ENCODE measurements at regions not wholly inside any gene's neighbourhood (a gene's known extent, or its start where the extent isn't known, plus 50 kb on each side); places are given as distances from the start of the nearest gene placed in this dataset.
A peak's percentile ranks its signal among the peaks of the same experiment; 100 is the strongest.

DNA sequence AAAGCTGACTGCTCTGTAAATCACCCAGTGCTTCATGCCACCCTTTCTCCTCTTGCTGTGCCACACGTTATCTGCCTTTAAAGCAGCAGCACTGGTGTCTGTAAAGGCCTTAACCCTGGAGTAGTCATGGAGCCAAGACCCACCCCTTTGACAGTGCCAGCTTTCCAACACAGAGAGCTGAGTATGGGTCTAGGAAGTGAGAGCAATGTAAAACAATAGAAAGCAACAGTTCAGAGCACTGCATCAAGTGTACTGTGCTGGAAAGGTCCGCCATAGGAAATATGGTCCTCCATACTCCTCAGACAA is 139.5 kb downstream of the DAD1 start:
- DNase-seq, result no peak

DNA sequence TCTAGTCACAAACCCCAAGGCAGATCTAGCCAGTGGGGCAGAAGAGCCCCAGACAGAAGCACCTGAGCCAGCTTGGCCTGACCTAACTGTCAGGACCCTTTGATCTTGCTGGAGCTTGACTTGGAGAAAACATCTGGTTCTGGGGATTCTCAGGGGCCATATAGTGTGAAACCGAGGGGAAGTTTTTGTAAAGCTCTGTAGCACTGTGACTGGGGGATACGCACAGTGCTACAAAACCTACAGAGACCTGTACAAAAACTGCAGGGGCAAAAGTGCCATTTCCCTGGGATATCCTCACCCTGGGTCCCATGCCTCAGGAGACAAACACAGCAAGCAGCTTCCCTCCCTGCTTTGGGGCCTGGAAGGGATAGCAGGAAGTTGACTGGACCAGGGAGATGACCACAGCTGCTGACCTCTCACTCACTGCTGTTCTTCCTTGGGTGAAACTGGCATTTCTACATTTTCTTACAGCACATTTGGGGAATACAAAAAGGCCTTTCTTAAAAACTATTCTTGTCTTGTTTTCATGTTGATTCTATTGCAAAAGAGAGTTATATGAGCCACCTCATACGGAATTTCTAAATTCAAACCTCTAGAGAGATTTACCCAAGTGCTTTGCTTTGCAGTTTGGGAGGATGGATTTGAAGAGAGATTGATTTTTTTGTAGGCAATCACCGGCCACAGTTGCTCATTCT is 140.0 kb downstream of the DAD1 start:
- no peak for DNase-seq

DNA sequence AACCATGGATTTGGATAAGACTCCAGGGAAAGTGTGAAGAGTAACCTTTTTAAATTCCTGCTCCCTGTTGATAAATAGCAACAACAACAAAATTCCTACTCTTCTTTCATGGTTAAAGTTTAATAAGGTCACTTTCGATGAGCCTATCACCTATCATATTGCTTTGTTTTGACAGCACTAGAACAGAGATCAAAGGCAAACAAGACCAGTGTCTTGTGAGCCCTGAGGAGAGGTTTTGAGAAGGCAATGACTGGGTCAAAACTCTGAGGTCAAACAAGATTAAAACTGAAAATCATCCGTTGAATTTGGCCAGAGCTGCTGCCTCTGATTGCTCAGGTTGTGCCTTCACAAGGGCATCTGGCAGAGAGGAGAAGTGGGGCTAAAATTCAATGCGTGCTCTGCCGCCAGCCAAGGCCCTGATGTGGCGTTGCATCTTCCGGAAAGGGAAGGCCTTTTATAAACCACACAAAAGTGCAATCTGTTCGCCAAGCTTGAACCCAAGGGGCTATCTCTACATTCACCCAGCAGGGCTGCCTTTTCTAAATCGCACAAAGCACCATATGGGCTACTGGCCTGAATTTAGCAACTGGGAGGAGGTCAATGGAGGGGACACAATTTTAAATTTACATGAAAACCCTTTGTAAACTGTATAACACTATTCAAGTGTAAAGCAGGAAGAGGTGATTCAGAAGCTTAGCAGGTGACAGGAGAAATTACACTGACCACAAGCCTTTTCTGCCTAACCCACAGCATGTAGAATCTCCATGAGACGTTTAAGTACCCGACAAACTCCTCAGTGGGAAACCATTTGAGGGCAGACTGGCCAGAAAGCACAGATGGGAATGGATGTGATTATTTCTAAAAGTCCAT is 140.8 kb downstream of the DAD1 start:
- no peak for DNase-seq

DNA sequence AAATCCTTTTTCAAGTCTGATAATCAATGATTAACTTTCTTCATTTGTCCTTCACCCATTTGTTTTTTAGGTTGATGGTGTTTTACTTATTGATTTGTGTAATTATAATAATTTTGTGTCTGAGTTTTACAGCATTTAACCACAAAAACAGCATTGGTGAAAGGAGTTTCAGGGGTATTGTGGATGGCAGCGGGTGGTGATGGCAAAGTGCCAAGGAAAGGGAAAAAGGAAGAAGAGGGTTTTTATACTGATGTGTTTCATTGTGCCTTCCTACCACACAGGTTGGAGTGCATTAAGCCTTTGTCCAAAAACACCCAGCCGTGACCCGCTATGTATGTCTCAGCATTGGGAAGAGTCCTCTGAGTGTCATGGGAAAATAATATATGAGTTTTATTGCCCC is 150.3 kb downstream of the DAD1 start:
- no peak for DNase-seq

DNA sequence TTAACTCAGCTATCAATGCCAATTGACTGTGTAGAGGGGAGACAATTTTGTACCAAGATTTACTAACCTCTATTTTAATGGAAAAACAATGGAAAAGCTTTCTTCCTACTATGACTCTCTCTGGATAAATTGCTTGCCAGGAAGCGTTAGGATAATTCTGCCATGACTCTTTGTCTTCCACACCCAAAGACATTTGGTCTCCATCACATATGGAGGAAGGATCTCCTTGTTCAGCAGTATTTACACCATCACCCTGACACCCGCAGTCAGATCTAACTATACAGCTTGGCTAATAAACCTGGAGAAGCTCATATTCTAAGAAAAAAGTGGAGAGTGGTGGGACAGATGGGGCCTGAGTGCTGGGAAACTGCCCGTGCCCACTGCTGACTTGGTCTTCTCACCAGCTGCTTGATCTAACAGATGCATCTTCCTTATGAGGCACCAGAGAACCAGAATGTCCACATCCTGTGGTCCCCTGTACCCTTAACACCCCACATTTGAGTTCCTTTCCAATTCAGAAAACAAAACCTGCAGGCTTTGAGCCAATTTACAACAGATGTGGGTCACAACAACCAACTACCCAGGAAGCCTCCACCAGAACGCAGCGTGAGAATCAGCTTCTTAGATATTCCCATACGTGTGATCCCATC is 154.0 kb downstream of the DAD1 start:
- DNase-seq, result no peak

DNA sequence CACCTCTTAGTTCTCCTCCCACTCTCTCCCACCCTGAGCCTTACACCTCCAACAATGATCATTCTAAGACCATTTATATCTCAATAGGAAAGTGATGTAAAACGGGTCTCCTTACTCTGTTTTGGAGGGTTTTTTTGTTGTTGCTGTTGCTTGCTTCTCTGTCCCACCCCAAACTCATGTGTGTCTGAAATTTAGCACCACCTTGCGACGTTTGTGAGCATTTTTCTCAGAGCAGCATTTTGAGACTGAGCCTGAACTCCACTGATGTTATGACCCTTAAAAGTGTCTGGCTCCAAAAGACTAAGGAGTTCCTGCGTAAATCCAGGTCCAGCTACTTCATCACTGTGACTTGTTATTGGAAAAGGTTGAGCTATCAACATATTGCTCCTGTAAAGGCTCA is 155.0 kb downstream of the DAD1 start:
- no peak for DNase-seq

DNA sequence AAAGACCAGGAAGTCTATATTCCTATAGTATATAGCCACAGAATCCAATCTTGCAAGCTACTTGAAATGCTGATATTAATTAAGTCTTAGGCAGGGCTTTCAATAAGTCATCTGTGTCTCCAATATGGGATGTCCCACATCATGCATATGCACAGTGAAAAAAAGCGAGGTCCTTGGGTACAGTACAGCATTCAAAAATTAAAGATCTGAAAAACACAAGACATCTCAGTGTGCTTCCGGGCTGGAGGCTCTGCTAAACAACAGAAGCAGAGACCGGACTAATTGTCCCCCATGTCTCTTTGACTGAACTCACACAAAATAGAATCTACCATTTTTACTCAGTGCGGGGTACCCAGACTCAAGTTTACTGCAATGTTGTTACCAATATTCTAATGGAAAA is 156.0 kb downstream of the DAD1 start:
- DNase-seq, result no peak

DNA sequence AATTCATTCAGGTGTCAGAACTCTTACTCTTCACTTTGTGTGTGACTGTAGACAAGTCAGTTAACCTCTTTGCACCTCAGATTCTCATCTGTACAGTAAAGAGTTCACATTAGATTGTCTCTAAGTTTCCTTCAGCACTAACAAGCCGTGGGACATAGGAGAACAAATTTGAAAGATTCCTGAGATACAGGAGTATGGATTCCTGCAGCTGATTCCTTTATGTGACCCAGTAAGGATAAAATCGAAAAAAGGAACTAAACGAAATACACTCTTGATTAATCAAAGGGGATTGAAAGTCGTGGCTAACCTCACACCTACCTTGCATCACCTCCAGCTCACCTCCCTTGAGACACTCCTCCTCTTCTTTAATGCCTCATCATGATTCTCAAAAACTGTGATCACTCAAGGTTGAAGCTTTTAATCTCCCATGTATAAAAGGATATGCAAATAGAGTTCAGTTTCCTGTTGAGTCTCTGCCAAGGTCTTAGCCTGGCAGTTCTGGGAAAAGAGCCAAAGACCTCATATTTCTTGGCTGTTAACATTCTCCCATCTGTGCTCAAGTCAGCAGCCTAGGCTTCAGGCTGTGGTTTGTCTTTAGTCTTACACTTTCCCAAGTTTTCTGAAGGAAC is 156.6 kb downstream of the DAD1 start:
- peak; percentile 68 for DNase-seq

DNA sequence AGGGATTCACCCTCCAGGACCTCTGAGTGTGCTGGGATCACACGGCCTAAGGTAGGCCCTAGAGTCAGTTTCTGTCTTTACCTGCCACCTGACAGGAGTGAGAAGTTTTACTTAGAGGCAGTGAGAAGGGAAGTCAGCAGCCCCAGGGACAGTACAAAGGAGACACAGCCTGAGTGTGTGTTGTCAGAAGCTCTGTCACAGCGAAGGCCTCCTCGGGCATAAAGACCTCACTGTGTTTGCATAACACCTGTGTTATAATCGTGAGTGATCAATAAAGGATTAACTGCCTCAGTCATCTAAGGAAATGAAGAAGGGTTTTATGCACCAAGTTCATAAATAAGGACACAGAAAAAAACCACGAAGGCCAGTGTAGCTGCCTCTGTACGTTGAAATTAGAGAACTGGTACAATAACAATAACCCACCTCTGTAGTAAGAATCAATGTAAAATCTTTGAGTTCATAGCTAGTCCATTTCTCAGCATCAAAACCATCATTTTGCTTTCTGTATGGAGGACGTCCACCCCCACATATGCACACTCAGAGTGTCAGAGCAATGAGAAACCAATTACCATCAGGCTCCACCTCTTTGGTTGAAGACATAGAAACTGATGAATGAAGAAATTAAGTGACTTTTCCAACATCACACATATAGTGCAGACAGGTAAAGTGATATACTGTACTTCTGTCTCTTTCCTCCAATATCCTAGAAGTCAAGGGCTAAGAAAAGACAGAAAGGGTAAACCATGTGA is 159.3 kb downstream of the DAD1 start:
- DNase-seq, result no peak

DNA sequence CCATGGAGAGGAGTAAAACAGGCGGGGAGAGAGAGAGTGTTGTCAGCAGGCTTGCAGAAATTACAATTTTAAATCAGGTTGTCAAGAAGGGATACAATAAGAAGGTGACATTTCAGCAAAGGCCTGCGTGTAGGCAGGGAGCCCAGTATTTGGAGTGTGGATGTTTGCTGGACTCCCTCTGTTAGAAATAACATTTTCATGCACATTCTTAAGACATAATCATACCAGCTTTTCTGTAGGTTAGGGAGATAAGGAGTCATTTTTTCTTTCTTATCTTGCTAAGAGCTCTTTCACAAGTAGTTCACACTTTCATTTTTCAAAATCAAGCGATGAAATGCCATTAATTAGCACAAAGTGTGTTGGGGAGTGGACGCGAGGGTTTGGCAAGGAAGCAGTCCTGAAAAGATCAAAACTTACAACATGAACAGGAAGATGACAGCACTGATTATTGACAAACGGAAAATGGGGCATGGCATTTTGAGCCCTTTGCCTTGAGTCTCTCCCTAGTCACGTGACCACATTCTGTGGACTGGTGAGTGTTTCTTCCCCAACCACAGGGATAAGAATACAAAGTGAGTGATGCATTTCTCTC is 160.2 kb downstream of the DAD1 start:
- no peak for DNase-seq

DNA sequence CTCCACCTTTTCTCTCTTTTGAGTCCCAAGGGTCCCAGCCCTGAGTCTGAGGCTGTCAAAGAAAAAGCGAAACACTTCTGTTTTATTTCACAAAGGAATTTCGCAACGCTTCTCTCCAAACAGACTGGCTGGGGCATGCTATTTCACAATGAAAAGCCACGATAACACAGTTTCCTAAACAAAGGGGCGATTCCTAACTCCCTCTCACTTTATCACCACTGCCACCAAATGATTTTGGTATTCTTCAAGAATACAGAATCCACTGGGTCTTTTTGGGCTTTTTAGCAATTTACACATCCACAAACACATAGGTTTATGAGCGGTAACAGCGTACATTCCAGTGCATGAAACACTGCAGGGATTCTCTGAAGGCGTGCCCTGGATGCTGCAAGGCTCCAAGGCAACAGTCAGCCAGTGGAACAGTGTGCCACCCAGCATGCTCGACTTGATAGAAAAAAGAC is 161.2 kb downstream of the DAD1 start:
- no peak for DNase-seq

DNA sequence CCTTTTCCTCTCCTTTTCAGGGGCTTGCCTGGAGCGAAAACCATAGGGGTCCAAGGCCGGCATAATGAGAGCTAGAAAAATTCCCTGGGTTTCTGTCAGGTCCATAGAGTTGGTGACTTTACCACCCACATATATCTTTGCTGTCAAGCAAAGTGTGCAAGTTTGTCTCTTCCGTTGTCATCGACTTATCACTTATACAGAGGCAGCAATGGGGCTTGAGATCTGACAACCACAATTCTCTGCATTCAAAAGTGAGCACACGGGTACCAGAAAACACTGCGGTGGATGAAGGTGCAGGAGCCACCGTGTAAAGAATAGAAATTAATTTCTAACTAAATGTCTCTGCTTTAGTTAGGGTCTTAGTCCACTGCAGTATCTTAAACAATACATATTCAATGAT is 162.3 kb downstream of the DAD1 start:
- no peak for DNase-seq

DNA sequence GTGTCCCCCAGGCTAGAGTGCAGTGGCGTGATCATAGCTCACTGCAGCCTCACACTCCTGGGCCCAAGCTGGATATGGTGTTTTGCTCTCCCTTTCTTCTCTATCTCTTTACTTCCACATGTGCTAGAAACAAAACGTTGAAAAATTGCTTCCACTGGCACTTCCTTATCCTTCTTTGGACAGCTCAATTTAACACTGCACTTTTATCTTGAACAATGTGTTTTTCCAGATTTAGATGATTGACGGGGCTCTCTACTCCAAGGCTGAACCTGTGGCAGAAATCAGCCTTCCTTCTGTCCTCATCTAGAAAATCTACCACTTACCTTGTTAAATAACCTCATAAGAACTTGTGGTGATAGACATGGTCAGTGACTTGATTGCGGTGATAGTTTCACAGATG is 165.1 kb downstream of the DAD1 start:
- no peak for DNase-seq

DNA sequence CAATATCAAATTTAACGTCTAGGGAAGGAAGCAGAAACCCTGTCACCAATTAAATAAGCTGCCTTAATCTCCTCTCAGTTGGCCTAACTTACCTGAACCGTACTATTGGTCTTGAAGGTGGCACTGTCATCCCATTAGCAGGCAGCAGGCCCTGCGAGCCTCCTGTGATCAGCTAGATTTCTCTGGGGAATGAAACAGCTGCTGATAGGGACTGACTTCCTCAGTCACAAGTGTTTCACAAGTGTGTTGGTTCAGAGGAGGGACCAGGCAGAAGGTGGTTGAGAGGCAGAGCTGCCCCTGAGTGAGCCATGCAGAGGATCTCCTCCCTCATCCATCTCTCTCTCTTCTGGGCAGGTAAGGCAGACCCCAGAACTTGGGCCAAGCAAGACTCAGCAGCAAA is 166.8 kb downstream of the DAD1 start:
- no peak for DNase-seq

DNA sequence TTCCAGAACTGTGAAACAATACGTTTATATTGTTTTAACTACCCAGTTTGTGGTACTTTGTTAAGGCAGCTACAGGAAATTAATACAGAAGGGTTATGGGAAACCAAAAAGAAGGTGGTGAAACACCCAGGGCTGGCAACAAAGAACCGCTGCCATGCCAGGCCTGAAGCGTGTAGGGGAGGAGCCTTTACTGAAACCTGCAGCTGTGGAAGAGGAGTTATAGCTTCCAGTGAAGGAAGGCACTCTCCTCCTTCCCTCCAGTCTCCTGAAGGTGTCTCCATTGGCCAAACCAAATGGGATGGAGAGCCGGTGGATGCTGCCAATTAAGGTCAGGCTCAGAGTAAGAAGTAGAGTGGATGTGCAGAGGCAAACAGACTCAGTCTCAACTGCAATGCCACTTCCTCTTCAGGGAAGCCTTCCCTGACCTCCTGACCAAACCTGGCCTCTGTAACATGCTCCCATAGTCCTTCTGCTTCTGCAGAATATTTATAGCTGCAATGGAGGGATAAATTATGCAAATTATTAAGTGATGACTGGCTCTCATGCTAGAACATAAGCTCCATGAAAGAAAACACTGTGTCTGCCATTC is 168.3 kb downstream of the DAD1 start:
- DNase-seq, result no peak

DNA sequence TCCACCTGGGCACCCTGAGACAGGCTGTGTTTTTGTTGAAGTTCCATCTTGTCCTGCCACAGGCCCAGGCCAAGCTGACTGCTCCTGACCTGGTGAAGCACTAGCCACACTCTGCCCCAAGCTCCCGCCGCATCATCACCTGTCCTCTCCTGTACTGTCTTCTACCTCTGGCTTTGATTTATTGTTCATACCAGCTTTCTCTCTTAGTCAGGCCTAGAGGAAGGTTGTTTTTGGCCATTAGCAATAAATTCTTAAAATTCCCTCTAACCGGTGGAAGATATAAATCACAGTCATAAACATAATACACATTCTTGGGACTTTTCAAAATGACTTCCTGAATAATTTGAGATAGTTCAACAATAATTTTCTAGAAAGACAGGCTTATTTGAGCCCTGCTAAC is 169.4 kb downstream of the DAD1 start:
- DNase-seq, result no peak

DNA sequence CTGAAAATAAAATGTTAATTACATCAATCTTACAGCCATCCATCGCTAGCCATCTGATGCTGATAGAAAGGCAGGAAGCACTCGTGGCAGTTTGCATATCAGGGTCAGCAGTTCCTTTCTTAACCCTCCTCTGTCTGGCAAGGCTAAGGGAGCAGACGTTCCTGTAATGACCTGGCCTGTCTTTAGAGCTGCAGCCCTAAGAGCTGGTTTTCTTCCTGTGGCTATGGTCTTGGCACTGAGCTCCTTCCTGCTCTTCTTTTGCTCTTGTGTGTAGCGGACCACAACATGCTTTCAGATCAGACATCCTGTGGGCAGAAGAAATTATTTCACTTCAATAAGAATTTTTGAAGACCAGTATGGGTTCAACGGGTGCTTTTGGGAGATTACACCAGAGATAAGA is 170.4 kb downstream of the DAD1 start:
- no peak for DNase-seq

DNA sequence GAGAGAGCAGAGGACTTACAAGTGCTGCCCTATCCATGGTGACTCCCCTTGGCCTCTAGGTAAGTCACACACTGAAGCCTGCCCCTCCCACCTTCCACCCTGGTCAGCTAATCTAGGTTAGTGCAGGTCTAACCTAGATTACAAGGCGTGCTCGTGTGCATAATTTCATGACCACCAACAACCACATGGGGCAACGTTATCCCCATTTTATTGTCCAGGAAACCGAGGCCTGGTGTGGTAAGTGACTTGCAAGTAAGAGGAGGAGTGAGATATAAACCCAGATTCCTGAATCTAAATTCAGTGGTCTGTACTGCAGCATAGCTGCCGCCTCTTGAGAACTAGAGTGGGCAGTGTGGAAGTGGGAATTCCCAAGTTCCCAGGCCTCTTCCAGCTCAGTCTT is 171.1 kb downstream of the DAD1 start:
- DNase-seq, result no peak

DNA sequence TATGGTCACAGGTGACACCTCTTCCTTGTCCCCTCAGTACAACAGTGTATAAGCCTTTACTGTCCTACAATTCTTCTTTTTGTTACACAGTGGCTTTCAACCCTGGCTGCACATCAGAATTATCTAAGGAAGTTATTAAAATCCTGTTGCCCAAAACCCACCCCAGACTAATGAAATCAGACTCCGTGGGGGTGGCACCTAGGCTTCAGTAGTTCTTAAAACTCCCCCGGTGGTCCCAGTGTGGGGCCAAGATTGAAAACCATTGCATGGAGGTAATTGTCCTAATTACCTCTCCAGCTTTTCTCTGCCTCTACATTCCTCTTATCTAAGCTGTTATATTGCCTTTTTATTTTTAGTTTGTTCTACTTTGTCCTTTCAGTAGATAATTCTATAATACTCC is 172.8 kb downstream of the DAD1 start:
- no peak for DNase-seq

DNA sequence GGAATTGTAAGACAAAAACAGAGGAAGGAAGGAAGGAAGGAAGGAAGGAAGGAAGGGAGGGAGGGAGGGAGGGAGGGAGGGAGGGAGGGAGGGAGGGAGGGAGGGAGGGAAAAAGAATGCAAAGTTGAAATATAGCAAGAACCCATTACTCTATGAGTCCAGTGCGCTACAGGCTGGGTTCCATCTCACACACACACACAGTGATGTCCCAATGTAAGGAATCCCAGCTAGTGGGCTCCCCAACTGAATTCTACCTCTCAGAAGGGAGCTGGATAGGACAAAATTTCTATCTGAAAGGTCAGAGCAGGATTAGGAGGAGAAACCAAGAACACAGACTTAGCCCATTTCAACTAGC is 173.4 kb downstream of the DAD1 start:
- DNase-seq, result no peak

DNA sequence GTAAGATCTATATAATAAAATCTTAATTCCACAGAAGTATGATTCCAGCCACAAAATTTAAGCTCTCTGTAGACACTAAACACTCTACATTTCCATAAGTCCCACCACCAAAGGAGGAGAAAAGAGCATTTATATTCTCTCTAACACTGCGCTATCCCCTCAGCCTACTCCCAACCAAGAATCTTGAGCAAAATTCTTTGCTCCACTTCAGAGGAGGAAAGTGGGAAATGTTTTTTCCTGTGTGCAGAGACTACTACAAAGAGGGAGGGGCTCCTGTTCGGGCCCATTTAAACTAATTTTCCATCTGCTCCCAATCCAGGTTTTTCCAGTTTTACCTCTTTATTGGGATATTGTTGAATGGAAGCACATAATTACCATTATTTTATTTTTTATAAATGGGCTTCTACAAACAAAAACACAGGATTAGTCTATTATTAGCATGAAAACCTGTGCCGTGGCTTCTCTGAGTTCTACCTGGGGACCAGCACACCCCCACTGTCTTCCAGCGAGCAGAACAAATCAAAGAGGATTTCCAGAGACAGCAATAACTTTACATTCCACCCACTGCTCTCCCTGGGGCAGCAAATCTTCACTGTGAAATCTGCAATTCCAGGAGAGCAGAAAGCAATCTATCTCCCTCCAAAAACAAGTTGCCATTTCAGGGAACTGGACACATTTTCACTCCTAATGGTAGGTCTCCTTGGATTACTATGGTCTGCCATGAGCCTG is 174.0 kb downstream of the DAD1 start:
- DNase-seq, result no peak

All from right forelimb (tissue), 1 donor.